ENCODE measurements at regions not wholly inside any gene's neighbourhood (a gene's known extent, or its start where the extent isn't known, plus 50 kb on each side); places are given as distances from the start of the nearest gene placed in this dataset.

- H3K9me3 ChIP-seq (ENCODE audit: insufficient read depth, low read depth, low read length), result no peaks in the 10 kb centered on the region; the same call in 1 of the 2 replicates
- no peaks in the 10 kb centered on the region for H3K27me3 ChIP-seq (ENCODE audit: insufficient read depth, low read length, poor library complexity, severe bottlenecking)
- H3K4me1 ChIP-seq (ENCODE audit: insufficient read depth, low read length, poor library complexity, severe bottlenecking), result no peaks in the 10 kb centered on the region
- no peak overlapping the region for H3K4me3 ChIP-seq (ENCODE audit: low read length, poor library complexity, severe bottlenecking)
- TF ChIP-seq EZH2phosphoT487 (IDR thresholded peaks at IDR 0.05; ENCODE audit: borderline replicate concordance) (no peak), CTCF (conservative IDR thresholded peaks at IDR 0.05; ENCODE audit: low read length) (no peak)
- no peak overlapping the region for H2AFZ ChIP-seq (ENCODE audit: low read length)
- H3K4me2 ChIP-seq (ENCODE audit: low read depth, low read length, poor library complexity, severe bottlenecking), result no peak overlapping the region
- no peaks in the 10 kb centered on the region for H3K79me2 ChIP-seq (ENCODE audit: insufficient read depth, low read length)
- no peaks in the 10 kb centered on the region for H3F3A ChIP-seq (ENCODE audit: low read depth)
- H3K36me3 ChIP-seq (ENCODE audit: insufficient read depth, low read length), result no peaks in the 10 kb centered on the region
- no peaks in the 10 kb centered on the region for H4K20me1 ChIP-seq (ENCODE audit: insufficient read depth, low read length, poor library complexity, severe bottlenecking)
- no peaks in the 10 kb centered on the region for H3K9me2 ChIP-seq (replicated peaks; ENCODE audit: low read depth, low read length)
- H3K9ac ChIP-seq (ENCODE audit: low read depth, low read length, poor library complexity, severe bottlenecking), result no peak overlapping the region
These were observed 117.4 kb upstream of the GPR26 start for GRCh38 chr10:123548770-123549169.

GRCh38 chr10:123549761-123550454 lies 116.2 kb upstream of the GPR26 start:
- H2AFZ ChIP-seq (ENCODE audit: low read length), result no peak overlapping the region
- H3K36me3 ChIP-seq (ENCODE audit: insufficient read depth, low read length), result no peaks in the 10 kb centered on the region
- no peak for TF ChIP-seq EZH2phosphoT487 (IDR thresholded peaks at IDR 0.05; ENCODE audit: borderline replicate concordance)
- no peaks in the 10 kb centered on the region for H3F3A ChIP-seq (ENCODE audit: low read depth)
- H3K79me2 ChIP-seq (ENCODE audit: insufficient read depth, low read length), result no peaks in the 10 kb centered on the region
- no peak overlapping the region for H3K9ac ChIP-seq (ENCODE audit: low read depth, low read length, poor library complexity, severe bottlenecking)
- no peaks in the 10 kb centered on the region for H4K20me1 ChIP-seq (ENCODE audit: insufficient read depth, low read length, poor library complexity, severe bottlenecking)
- H3K4me2 ChIP-seq (ENCODE audit: low read depth, low read length, poor library complexity, severe bottlenecking), result no peak overlapping the region
- no peaks in the 10 kb centered on the region for H3K4me1 ChIP-seq (ENCODE audit: insufficient read depth, low read length, poor library complexity, severe bottlenecking)
- H3K27me3 ChIP-seq (ENCODE audit: insufficient read depth, low read length, poor library complexity, severe bottlenecking), result no peaks in the 10 kb centered on the region
- no peaks in the 10 kb centered on the region for H3K9me2 ChIP-seq (replicated peaks; ENCODE audit: low read depth, low read length)
- H3K4me3 ChIP-seq (ENCODE audit: low read length, poor library complexity, severe bottlenecking), result no peak overlapping the region
- no peaks in the 10 kb centered on the region; the same call in 1 of the 2 replicates for H3K9me3 ChIP-seq (ENCODE audit: insufficient read depth, low read depth, low read length)

GRCh38 chr10:123550675-123551096 lies 115.5 kb upstream of the GPR26 start:
- Histone ChIP-seq H3K9me2 (replicated peaks; ENCODE audit: low read depth, low read length) (no peaks in the 10 kb centered on the region), H3K79me2 (ENCODE audit: insufficient read depth, low read length) (no peaks in the 10 kb centered on the region), H3K27me3 (ENCODE audit: insufficient read depth, low read length, poor library complexity, severe bottlenecking) (no peaks in the 10 kb centered on the region), H4K20me1 (ENCODE audit: insufficient read depth, low read length, poor library complexity, severe bottlenecking) (no peaks in the 10 kb centered on the region), H3K36me3 (ENCODE audit: insufficient read depth, low read length) (no peaks in the 10 kb centered on the region), H2AFZ (ENCODE audit: low read length) (no peak overlapping the region), H3K4me3 (ENCODE audit: low read length, poor library complexity, severe bottlenecking) (no peak overlapping the region), H3K9ac (ENCODE audit: low read depth, low read length, poor library complexity, severe bottlenecking) (no peak overlapping the region), H3F3A (ENCODE audit: low read depth) (no peaks in the 10 kb centered on the region), H3K4me1 (ENCODE audit: insufficient read depth, low read length, poor library complexity, severe bottlenecking) (no peaks in the 10 kb centered on the region), H3K9me3 (ENCODE audit: insufficient read depth, low read depth, low read length) (no peaks in the 10 kb centered on the region; the same call in 1 of the 2 replicates), H3K4me2 (ENCODE audit: low read depth, low read length, poor library complexity, severe bottlenecking) (no peak overlapping the region)
- TF ChIP-seq EZH2phosphoT487 (IDR thresholded peaks at IDR 0.05; ENCODE audit: borderline replicate concordance) (no peak), CTCF (conservative IDR thresholded peaks at IDR 0.05; ENCODE audit: low read length) (no peak)

DNA sequence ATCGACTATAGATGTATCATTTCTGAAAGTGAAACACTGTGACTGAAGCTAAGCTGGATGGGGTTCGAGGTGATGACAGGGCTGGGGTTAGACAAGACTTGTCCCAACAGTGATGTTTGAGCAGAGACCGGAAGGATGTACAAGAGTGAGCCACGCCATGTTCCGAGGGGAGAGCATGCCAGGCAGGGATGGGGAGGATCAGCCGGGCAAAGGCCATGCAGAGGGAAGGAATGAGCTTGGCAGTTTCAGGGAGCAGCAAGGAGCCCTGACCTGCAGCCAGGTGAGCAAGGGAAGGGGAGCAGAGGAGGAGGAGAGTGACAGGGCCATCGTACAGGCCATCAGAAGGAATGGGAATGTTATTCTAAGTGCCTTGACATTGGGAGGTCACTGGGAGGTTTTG lies 114.9 kb upstream of the GPR26 start:
- Histone ChIP-seq H3K9ac (ENCODE audit: low read depth, low read length, poor library complexity, severe bottlenecking) (no peak overlapping the region), H3K9me3 (ENCODE audit: insufficient read depth, low read depth, low read length) (no peaks in the 10 kb centered on the region; the same call in 1 of the 2 replicates), H3K79me2 (ENCODE audit: insufficient read depth, low read length) (no peaks in the 10 kb centered on the region), H3K27me3 (ENCODE audit: insufficient read depth, low read length, poor library complexity, severe bottlenecking) (no peaks in the 10 kb centered on the region), H3K4me2 (ENCODE audit: low read depth, low read length, poor library complexity, severe bottlenecking) (no peak overlapping the region), H3F3A (ENCODE audit: low read depth) (no peaks in the 10 kb centered on the region), H3K9me2 (replicated peaks; ENCODE audit: low read depth, low read length) (no peaks in the 10 kb centered on the region), H3K4me3 (ENCODE audit: low read length, poor library complexity, severe bottlenecking) (no peak overlapping the region), H3K36me3 (ENCODE audit: insufficient read depth, low read length) (no peaks in the 10 kb centered on the region), H2AFZ (ENCODE audit: low read length) (no peak overlapping the region), H3K4me1 (ENCODE audit: insufficient read depth, low read length, poor library complexity, severe bottlenecking) (no peaks in the 10 kb centered on the region), H4K20me1 (ENCODE audit: insufficient read depth, low read length, poor library complexity, severe bottlenecking) (no peaks in the 10 kb centered on the region)
- TF ChIP-seq CTCF (conservative IDR thresholded peaks at IDR 0.05; ENCODE audit: low read length) (no peak), EZH2phosphoT487 (IDR thresholded peaks at IDR 0.05; ENCODE audit: borderline replicate concordance) (no peak)
